DOHH2 (cell line): ENCODE measurements at regions not wholly inside any gene's neighbourhood (a gene's known extent, or its start where the extent isn't known, plus 50 kb on each side); places are given as distances from the start of the nearest gene placed in this dataset.

ENCODE experiments used
- CTCF ChIP-seq: fragments of 200-600 bp; sonication (generic); IDR thresholded peaks from one replicate; pipeline ENCODE4 v1.5.1; 2014; ENCODE audit warnings: antibody characterized with exemption, mild to moderate bottlenecking, low read depth, low read length; ENCODE audit not compliant: poor library complexity, severe bottlenecking
- EZH2phosphoT487 ChIP-seq: fragments of 200-600 bp; sonication (generic); IDR thresholded peaks from 2 replicates; pipeline ENCODE4 v1.6.1; 2017; ENCODE audit warnings: borderline replicate concordance, mild to moderate bottlenecking, antibody characterized with exemption, low read length, moderate library complexity, mixed read lengths

- TF ChIP-seq CTCF (no peak), EZH2phosphoT487 (no peak)
These were observed 2339.2 kb downstream of the MAT2B start for GRCh38 chr5:165844571-165844970.
